ENCODE measurements at regions not wholly inside any gene's neighbourhood (a gene's known extent, or its start where the extent isn't known, plus 50 kb on each side); places are given as distances from the start of the nearest gene placed in this dataset.

DNA sequence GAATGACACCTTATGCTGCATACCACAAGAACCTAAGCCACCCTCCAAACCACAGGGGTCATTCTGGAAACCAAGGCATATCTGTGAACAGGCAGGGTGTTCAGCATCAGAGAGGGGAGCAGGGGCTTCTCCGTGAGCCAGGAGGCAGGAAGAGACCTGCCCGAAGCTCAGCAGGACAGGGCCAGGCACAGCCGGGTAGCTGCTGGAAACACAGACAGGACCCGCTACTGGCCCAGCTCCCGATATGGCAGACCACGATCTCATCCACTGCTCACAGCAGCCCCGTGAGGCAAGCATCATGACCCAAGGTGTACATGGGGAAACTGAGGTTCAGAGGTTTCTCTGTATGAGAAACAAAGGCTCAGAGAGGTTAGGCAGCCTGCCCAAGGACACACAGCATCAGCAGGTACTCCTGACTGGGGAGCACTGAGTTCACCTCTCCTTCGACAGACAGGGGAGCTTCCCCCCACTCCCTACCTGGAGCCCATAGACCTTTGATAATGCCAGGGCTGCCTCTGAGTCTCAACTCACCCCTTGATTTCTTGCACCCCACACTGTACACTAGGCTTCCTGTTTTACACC, 317.7 kb downstream of the MATN1 start:
- DNase-seq (ENCODE audit: low read depth in 2 of 2) = no peak

- DNase-seq (ENCODE audit: low read depth in 2 of 2) = no peak
These were observed 318.3 kb downstream of the MATN1 start for GRCh38 chr1:30405081-30405480.

DNA sequence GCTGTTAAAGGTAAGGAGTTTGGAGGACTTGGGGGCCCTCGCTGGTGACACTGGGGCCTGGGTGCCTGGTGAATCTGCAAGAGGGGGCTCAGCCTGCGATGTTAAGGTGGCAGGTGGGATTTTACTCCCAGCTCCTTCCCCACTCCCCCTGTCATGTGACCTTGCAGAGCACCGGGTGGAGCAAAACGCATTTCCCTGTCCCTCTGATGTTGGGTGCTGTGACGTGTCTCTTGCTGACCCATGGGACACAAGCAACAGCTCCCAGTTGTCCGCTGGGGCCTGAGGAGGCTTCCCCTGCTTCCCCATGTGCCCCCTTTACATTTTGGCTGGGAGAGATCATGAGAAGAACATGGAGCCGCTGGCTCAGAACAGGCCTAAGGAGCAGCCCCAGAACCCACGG, 319.0 kb downstream of the MATN1 start:
- DNase-seq (ENCODE audit: low read depth in 2 of 2) = no peak

GRCh38 chr1:30403726-30404125, 319.7 kb downstream of the MATN1 start:
- DNase-seq (ENCODE audit: low read depth in 2 of 2) = no peak

GRCh38 chr1:30403061-30403645, 320.2 kb downstream of the MATN1 start:
- no peak for DNase-seq (ENCODE audit: low read depth in 2 of 2)

- no peak for DNase-seq (ENCODE audit: low read depth in 2 of 2)
These were observed 321.4 kb downstream of the MATN1 start for GRCh38 chr1:30402031-30402430.

- no peak for DNase-seq (ENCODE audit: low read depth in 2 of 2)
These were observed 322.9 kb downstream of the MATN1 start for GRCh38 chr1:30400507-30400906.

GRCh38 chr1:30399026-30399425, 324.4 kb downstream of the MATN1 start:
- no peak for DNase-seq (ENCODE audit: low read depth in 2 of 2)

GRCh38 chr1:30397576-30397975, 325.8 kb downstream of the MATN1 start:
- no peak for DNase-seq (ENCODE audit: low read depth in 2 of 2)

DNA sequence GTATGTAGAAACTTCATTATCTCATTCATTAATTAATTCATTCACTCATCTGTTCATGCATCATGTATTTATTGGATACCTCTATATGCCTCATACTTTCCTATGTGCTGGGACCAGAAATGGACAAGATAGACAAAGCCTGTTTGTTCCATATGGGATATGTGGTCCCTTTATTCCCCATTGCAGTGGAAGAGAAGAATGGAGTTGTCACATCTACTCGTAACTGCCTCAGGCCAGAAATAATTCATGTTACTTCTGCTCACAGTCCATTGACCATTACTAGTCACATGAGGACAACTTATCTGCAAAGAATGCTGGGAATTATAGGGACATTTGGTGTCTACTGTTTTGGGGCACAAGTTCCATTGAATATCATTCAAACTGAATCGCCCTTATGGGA, 327.8 kb downstream of the MATN1 start:
- DNase-seq (ENCODE audit: low read depth in 2 of 2) = no peak

DNA sequence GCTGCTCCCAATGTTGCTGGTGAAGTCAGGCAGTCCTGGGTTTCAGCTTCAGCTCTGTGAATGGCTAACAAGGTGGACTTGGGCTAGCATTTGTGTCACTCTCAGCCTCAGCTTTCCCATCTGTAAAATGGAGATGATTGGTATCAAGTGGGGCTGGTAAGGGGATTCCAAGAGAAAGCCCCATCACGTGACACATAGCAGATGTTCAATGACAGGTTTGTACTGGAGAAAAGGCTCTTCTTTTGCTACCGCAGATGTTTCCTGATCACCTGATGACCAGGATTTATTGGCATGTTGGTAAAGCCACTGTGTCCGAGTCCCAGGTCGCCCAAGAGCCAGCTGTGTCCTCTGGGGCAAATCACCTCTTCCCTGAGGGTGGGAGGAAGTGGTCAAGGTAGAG, 335.0 kb downstream of the MATN1 start:
- DNase-seq (ENCODE audit: low read depth in 2 of 2) = no peak

- DNase-seq (ENCODE audit: low read depth in 2 of 2) = no peak
These were observed 337.0 kb downstream of the MATN1 start for GRCh38 chr1:30386156-30386926.

DNA sequence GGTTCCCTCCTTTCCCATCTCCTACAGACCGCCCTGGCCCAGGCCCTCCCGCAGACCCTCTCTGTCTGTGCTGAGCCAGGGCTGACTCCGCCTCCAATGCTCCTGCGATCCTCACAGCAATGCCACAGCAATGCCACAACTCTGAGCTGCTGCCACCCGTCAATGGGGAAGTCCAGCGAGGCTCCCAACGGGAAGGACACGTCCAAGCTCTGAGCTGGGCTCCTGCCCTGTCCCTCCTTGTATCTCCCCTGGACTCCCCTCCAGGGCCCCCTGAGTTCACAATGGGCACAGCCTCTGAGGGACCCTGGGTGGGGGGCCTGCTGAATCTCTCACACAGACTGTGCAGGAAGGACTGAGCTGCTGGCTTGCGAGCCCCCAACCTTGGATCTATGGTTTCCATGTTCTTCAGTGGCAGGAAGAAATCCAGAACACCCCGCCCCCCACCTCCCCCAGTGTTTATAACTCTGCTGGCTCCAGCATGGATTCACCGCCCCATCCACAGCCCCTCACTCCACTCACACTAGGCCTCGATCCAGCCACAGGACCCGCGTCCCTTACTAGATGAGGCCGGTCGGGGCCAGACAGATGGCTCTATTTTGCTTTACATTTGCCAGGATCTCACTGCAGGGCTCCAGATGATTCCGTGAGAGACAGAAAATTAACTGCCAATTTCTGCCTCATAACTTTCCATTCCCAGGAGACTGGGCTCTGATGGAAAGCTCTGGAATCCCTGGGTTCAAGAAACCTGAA, 338.0 kb downstream of the MATN1 start:
- DNase-seq (ENCODE audit: low read depth in 2 of 2) = no peak

- DNase-seq (ENCODE audit: low read depth in 2 of 2) = no peak
These were observed 338.8 kb downstream of the MATN1 start for GRCh38 chr1:30384286-30385245.

DNA sequence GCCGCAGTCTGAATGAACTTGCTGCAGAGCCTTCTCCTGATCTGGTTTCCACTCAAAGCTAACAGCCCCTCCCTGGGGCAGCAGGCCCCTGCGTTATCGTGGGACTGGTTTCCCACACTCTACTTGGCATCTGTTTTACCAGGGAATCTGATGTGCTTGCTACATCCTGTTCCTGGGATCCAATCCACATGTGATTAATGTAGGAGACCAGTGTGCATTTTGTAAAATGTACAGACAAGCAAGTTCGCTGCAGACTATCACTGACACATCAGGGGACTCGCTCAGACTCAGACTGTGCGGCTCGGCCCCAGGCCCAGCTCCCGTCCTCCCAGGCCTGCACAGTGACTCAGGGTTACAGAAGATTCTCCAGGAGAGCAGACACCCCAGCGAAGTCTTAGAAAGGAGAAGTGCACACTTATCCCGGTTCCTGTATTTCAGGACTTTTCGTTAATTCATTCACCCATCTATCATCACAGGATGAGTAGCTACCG, 340.1 kb downstream of the MATN1 start:
- no peak for DNase-seq (ENCODE audit: low read depth in 2 of 2)

DNA sequence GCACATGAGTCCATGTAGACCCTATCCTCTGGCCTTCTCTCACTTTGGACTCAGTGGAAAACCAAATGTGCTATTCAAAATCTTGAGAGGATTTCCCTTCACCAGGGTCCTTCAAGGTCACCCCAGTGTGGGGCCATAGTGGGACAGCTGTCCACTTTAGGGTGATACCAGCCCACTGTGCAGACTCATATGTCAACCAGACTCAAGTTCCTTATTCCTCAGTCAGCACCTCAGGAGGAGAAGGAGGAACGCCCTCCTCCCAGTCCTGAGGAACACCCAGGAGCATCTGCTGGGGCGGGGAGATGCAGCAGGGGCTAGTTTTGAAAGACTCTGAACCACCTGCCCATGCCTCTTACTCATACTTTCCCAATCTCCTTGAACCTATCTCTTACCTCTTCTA, 340.9 kb downstream of the MATN1 start:
- no peak for DNase-seq (ENCODE audit: low read depth in 2 of 2)

- no peak for DNase-seq (ENCODE audit: low read depth in 2 of 2)
These were observed 341.6 kb downstream of the MATN1 start for GRCh38 chr1:30381671-30382365.

DNA sequence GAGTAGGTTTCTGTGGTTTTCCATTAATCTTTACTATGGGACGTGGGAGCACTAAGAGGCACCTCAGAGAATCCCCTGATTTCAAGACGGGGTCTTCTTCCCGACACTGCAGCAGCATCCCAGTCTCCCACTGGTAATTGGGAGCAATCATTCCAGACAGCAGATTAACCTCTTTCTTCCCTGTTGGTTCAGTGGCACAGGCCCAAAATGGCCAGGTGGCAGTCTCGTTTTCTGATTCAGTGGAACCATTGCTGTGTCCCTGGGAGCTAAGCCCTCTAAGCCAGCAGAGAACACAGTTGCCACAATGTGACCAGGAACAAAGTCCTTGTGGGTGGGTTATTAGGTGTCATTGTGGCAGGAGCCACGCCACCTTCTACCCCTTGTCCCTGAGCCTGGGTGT, 342.1 kb downstream of the MATN1 start:
- no peak for DNase-seq (ENCODE audit: low read depth in 2 of 2)

DNA sequence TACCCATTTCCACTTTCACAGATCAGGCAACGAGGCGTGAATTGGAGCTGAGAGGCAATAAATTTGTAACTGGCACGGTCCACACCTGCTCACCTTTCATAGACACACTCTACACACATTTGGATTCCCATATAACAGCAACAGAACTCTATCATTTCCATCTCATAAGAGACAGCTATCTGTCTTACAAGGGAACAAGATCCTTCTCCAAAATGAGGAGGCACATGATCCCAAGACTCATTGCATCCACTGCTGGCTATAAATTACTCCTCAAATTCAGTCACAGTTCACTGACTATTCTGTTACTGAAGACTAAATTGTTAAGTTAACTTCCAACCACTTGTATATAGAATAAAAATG, 342.8 kb downstream of the MATN1 start:
- no peak for DNase-seq (ENCODE audit: low read depth in 2 of 2)

GRCh38 chr1:30379684-30380624, 343.4 kb downstream of the MATN1 start:
- DNase-seq (ENCODE audit: low read depth in 2 of 2) = peak in 1 of 2 donors; percentile 35

All from stimulated activated CD4-positive, alpha-beta T cell treated with anti-CD3 and anti-CD28 coated beads, Interleukin-15, amount 100 ng/mL, for 48 hours (primary cell).